HG03565 (cell line): ENCODE measurements at regions not wholly inside any gene's neighbourhood (a gene's known extent, or its start where the extent isn't known, plus 50 kb on each side); places are given as distances from the start of the nearest gene placed in this dataset.

ENCODE experiments used
- ATAC-seq: cut with Tn5 transposase; IDR thresholded peaks from one replicate; pipeline ENCODE4 v1.9.1; 2021; ENCODE audit warnings: mild to moderate bottlenecking, moderate library complexity; ENCODE audit not compliant: unreplicated experiment

DNA sequence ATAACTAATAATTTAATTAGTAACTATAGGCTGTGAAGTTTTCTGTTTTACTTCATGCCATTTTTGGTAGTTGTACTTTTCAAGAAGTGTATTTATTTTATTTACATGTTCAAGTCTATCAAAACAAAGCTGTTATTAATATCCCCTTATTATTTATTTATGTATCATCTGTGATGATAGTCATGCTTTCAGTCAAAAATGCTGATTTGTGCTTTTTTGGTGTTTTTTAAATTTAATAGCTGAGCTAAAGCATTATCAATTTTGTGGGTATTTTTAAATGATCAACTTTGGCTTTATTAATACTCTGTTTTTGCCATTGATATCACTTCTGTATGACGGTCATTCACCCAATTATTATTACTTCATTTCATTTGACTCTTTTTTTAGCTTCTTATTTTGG, 1229.2 kb upstream of the CADM2 start:
- ATAC-seq, result no peak

DNA sequence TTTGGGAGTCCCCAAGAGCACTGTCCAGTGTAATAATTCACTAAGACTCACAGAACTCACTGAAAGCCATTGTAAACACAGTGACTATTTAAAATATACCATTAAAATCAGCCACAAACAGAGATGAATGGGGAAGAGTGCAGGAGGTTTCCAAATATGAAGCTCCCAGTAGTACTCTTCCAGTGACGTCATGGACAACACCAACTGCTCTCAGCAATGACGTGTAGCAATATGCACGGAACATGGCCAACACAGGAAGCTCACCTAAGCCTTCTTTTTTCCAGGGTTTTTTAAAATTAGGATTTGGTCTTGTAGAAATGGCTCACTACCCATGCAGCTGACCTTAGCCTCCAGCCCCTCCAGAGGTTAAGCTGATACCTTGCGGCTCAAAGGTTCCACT, 1224.1 kb upstream of the CADM2 start:
- no peak for ATAC-seq

DNA sequence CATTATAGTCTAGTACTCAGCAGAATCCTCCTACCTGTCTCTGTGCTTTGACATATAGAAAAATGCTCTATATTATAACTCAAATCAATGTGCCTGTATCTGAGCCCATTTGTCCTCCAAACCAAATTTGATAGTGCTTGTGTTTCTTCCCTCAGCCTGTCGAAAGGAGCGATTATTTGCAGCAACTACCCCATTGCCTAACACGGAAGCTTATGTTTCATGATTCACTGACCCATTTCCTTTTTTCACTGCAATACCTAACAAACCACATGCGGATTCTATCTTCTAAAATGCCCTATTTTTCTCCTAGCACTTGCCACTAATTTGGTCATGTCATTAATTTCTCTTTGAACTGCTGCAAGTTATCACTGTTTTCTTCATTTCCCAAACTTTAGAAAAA, 1220.6 kb upstream of the CADM2 start:
- ATAC-seq, result no peak

DNA sequence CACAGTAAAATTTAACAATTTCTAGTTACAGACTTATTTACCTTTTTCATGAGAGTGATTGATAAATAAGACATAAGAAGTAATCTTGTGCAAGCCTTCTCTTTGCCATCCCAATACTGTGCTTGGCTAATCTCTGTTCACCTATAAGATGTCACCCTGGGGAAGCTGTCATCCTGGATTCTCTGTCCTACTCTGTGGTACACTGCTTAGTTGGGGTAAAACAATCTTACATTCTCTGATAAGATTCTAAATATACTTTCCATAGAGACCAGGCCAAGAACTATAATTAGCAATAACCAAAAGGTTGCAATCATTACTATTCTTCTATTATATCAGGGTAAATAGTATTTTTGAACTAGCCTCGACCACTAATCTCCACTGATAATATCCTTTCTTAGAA, 1218.3 kb upstream of the CADM2 start:
- ATAC-seq, result no peak

DNA sequence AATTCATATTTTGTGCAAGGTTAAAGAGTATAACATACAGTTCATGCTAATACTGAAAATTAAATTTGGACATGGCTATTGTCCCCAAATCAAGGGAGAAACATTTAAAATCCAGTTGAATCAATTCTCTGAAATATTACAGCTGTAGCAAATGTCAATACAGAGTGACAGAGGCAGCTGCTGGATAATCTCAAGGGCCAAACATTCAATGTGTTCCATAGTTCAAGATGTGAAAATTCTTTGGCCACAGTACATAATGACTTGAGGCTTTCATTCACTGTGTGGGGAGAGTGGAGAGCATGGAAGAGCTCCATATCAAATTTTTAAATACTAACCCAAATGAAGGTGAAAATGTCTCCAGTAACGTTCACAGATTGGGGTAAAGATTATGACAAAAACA, 1192.8 kb upstream of the CADM2 start:
- no peak for ATAC-seq

DNA sequence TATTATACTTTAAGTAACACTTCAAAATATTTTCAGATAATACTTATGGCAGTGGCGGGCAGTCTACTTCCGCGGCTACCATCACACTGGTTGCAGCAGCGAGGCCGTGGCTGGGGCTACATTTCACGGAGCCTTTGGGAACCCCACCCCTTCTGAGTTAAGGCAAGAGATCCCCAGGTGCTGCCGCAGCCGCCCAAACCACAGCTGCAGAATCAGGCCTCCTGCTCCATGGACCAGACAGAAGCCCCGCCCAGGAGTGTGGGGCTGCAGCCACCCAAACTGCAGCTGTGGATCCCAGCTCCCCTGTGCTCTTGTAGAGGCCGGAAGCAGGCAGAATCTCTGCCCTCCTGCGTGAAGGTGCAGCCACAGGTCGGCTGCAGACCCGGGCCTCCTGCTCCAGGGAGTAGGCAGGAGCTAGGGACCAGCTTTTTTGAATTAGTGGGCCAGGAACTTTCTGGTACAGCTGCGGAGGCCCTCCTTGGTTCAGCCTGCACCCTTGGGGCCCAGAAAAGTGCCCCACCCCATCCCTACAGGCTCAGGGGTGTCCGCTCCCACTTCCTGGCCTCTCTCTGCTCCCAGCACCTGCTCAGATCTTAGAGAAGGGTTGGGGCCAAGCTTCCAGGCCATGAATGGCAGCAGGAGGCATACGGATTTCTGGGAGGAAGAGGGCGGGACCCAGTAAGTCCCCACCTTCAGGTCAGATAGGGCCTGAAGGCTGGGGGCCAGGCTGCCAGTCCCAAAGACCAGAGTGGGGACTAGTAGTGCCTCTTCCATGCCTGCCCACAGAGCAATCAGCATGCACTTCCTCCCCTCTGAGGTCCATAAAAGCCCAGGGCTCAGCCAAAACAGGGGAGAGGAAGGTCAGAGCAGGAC, 1188.8 kb upstream of the CADM2 start:
- ATAC-seq, result no peak

DNA sequence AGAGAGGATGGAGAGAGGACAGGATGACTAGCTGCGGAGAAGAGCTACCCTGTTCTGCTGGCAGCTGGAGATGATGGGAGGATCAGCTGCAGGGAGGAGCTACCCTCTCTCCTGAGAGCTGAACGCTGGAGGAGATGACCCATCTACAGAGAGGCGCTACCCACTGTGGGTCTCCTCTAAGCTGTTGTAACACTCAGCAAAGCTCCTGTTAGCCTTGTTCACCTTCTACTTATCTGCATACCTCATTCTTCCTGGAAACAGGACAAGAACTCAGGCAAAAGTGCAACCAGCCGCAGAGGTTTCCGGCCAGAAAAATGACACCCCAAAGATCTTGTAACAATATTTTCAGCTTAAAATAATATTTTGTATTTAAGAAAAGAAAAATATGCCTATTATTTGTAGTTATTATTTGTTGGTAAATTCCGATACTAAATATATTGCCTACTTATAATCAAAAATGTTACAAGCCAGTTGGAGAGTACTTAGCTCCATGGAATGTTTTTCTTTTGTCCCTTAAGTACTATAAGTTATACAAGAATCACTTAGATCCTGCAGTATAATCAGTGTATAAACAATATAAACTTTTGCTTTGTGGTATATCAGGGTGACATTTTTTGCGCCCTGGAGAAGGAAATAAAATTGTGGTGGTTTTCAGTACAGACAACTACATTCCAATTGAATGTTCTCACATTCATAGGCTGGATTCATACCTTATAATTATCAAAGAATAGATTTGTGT, 1188.0 kb upstream of the CADM2 start:
- no peak for ATAC-seq

GRCh38 chr3:83802801-83803200, 1156.0 kb upstream of the CADM2 start:
- ATAC-seq, result no peak

GRCh38 chr3:83807511-83807910, 1151.3 kb upstream of the CADM2 start:
- no peak for ATAC-seq

GRCh38 chr3:83813176-83813575, 1145.6 kb upstream of the CADM2 start:
- no peak for ATAC-seq

GRCh38 chr3:83816653-83817052, 1142.1 kb upstream of the CADM2 start:
- no peak for ATAC-seq

- ATAC-seq, result no peak
These were observed 1137.3 kb upstream of the CADM2 start for GRCh38 chr3:83821506-83821905.

- no peak for ATAC-seq
These were observed 1135.7 kb upstream of the CADM2 start for GRCh38 chr3:83823095-83823494.

- ATAC-seq, result no peak
These were observed 1123.7 kb upstream of the CADM2 start for GRCh38 chr3:83835040-83835439.

- no peak for ATAC-seq
These were observed 1116.3 kb upstream of the CADM2 start for GRCh38 chr3:83842511-83842910.

GRCh38 chr3:83843716-83844115, 1115.1 kb upstream of the CADM2 start:
- no peak for ATAC-seq

DNA sequence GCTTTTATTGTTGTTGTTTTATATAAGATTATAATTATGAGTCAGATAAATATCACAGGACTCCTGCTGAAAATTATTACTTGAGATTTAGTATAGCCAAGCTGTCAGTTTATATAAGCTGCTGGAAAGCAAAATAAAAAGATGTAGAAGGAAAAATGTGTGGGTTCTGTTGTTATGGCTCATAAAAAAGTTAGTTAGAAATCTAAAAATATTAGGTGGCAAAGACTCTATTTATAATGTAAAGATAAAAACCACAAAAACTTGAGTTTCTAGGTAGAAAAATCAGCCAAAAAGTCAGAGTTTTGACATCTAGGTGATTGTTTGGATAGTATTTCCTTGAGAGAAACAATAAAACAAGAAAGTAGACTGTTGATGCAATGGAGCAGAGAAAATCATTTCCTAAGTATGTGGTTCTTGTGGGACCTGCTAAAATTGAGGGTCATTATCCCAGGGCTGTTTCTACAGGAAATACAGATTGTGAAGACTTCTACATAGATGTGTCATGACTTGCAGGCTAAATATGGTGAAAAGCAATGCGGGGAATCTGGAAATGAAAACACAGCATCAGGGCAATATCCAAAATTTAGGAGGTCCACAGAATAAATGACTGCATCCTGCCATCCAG, 1109.6 kb upstream of the CADM2 start:
- ATAC-seq, result no peak

- ATAC-seq, result no peak
These were observed 1095.4 kb upstream of the CADM2 start for GRCh38 chr3:83863380-83863779.

- no peak for ATAC-seq
These were observed 1089.8 kb upstream of the CADM2 start for GRCh38 chr3:83868909-83869567.

DNA sequence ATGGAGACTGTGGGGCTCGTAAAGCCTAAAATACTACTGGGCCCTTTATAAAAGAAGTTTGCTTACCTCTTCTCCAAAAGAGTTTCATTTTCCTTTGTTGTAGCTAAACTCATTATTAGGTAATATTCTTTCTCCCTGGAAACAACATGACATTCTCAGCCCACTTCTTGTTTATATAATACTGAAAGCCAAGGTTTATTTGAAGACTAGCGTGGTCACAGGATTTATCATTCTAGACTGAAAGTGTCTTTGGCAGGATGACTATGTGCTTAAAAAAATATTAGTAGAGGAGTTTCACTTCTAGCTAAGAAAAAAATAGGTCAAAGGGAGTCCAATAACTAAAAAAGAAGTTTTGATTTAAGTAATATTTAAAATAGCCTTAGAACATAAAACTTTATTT, 1085.2 kb upstream of the CADM2 start:
- no peak for ATAC-seq

GRCh38 chr3:83877910-83878309, 1080.9 kb upstream of the CADM2 start:
- no peak for ATAC-seq
